Kidney (tissue), 13 donors: ENCODE measurements at regions not wholly inside any gene's neighbourhood (a gene's known extent, or its start where the extent isn't known, plus 50 kb on each side); places are given as distances from the start of the nearest gene placed in this dataset.

Experiments
- DNase-seq, 5 donors: peaks; one replicate each; pipeline ENCODE4 v3.0.0-alpha.2; 2013 to 2020
- FAIRE-seq: peaks from 2 replicates; lab custom pipeline; 2012; peaks lifted over from hg19 to GRCh38; lab: Jason Lieb, UNC
- H3K27ac ChIP-seq, 2 donors: one replicate each; pipeline ENCODE4 v1.7.0; 2013; ENCODE audit warnings: low read depth in 2 of 2, low read length in 2 of 2, inconsistent platforms in 1 of 2
- H3K27me3 ChIP-seq: one replicate; pipeline ENCODE4 v1.7.1; 2013; ENCODE audit warnings: low read length, inconsistent platforms; ENCODE audit not compliant: control insufficient read depth, insufficient read depth
- H3K36me3 ChIP-seq, 3 donors: one replicate each; pipeline versions ENCODE4 v1.7.0 to v1.7.1; 2013; ENCODE audit warnings: low read length in 3 of 3, control low read depth in 1 of 3, inconsistent platforms in 1 of 3; ENCODE audit not compliant: insufficient read depth in 3 of 3, control insufficient read depth in 2 of 3
- H3K4me1 ChIP-seq, 3 donors: one replicate each; pipeline versions ENCODE4 v1.7.0 to v1.7.1; 2013; ENCODE audit warnings: low read length in 3 of 3, inconsistent platforms in 1 of 3, low read depth in 1 of 3; ENCODE audit not compliant: control insufficient read depth in 2 of 3, insufficient read depth in 2 of 3
- H3K4me3 ChIP-seq, 3 donors: one replicate each; pipeline versions ENCODE4 v1.7.0 to v1.8.1; 2013; ENCODE audit warnings: low read length in 3 of 3, control low read depth in 1 of 3, inconsistent platforms in 1 of 3
- H3K9ac ChIP-seq, 3 donors: one replicate each; pipeline versions ENCODE4 v1.7.0 to v1.7.1; 2013; ENCODE audit warnings: low read length in 3 of 3, control low read depth in 1 of 3, inconsistent platforms in 1 of 3
- H3K9me3 ChIP-seq, 3 donors: one replicate each; pipeline versions ENCODE4 v1.7.0 to v1.7.1; 2013; ENCODE audit warnings: low read length in 3 of 3, control low read depth in 1 of 3, inconsistent platforms in 1 of 3; ENCODE audit not compliant: control insufficient read depth in 2 of 3, insufficient read depth in 1 of 3
- intact Hi-C: fragments of 100-400 bp; cut with DNase I; formaldehyde crosslinking; loops from one replicate; pipeline ENCODE4 v1.11.1; 2022
- TF ChIP-seq, protein P1 (sequence below): IDR thresholded peaks from 3 replicates; pipeline ENCODE4 v1.5.1; 2012; ENCODE audit warnings: mild to moderate bottlenecking, moderate library complexity, borderline replicate concordance; ENCODE audit not compliant: insufficient read depth; ENCODE audit errors: extremely low read depth
- donor health status: control.
- donor health status: control.
- donor health status: control.
- donor health status: control.
- donor health status: control.
- donor health status: DM: yes; HTN: yes; CAD: no.
- donor health status: Normal renal cell carcinoma (clear cell type).

DNA sequence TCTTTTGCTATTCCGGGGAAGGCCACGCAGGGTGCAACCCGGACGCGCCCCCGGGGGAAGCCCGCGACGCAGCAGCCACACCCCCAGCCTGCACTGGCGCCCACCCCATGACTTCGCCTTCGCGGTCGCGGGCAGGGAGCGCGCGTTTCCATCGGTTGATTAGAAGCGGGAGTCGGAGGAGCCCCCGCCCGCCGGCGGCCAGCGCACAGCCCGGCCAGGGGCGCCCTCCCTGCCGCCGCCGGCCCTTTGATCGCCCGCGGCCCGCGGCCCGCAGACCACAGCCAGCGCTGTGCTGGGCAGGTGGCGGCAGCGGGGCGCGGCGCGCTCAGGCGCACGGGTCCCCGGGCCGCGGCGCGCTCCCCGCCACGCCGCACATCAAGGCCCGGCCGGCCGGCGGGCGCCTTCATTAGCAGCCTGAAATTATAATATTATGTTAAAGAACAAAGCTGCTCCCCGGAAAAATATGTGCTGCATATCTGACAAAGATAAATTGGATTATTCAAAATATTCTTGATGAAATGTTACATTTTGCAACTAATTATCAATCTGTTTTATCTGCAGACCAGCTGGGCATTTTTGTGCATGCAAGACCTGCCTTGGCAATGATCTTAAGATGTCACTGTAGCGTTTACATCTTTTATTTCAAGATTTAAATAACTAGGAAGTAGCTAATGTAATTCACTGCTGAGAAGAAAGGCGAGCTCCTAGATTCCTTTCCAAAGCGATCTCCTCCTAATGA, 160.7 kb upstream of the MKI67 start:
- Histone ChIP-seq H3K9ac (no peak overlapping the region), H3K27ac (no peak overlapping the region), H3K4me1 (no peaks in the 10 kb centered on the region), H3K36me3 (no peaks in the 10 kb centered on the region), H3K27me3 (peaks cover 13% of the 10 kb centered on the region), H3K9me3 (peaks cover 0 to 18% (median 0%) of the 10 kb centered on the region in 3 donors), H3K4me3 (no peak overlapping the region)
- peak in 4 of 5 donors; percentile 27 to 47 (median 42) for DNase-seq
- FAIRE-seq: no peak
- TF ChIP-seq, protein P1, sequence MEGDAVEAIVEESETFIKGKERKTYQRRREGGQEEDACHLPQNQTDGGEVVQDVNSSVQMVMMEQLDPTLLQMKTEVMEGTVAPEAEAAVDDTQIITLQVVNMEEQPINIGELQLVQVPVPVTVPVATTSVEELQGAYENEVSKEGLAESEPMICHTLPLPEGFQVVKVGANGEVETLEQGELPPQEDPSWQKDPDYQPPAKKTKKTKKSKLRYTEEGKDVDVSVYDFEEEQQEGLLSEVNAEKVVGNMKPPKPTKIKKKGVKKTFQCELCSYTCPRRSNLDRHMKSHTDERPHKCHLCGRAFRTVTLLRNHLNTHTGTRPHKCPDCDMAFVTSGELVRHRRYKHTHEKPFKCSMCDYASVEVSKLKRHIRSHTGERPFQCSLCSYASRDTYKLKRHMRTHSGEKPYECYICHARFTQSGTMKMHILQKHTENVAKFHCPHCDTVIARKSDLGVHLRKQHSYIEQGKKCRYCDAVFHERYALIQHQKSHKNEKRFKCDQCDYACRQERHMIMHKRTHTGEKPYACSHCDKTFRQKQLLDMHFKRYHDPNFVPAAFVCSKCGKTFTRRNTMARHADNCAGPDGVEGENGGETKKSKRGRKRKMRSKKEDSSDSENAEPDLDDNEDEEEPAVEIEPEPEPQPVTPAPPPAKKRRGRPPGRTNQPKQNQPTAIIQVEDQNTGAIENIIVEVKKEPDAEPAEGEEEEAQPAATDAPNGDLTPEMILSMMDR: no peak
- intact Hi-C loops: no loop called here

DNA sequence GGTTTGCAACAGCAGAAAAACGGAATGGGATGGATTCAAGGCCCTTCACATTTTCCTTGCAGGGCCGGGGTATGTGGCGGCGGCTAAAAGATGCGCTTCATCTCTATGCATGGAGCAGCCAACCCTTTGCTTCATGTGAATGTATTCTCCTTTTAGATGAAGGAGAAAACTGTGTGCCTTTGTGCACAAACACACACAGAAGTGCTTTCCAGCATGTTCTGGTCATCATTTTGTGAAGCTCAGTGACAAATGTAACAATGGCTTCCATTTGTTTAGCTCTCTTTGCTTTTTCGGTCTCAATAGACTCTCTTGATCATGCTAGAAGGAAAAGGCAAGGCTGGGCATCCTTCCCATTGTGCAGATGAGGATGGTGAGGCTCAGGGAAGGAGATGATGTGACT, 161.7 kb upstream of the MKI67 start:
- TF ChIP-seq, protein P1: no peak
- Histone ChIP-seq H3K27ac (no peak overlapping the region), H3K9me3 (peaks cover 0 to 18% (median 0%) of the 10 kb centered on the region in 3 donors), H3K36me3 (no peaks in the 10 kb centered on the region), H3K4me1 (no peaks in the 10 kb centered on the region), H3K9ac (no peak overlapping the region), H3K4me3 (no peak overlapping the region), H3K27me3 (peaks cover 13% of the 10 kb centered on the region)
- FAIRE-seq: no peak
- no peak for DNase-seq
- intact Hi-C loops: no loop called here

DNA sequence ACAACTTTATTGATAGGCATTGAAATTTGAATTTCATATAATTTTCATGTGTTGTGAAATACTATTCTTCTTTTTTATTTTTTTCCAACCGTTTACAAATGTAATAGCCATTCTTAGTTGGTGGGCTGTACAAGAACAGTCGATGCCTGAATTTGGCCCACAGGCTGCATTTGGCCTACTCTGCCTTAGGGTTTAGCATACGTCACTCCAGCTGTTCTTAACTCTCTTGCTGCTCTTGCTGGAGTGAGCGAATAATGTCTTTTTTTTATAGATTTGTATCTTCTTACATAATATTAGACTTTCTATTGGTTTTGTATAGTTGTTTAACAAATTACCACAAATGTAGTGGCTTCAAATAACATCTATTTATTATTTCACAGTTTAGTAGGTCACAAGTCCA, 163.4 kb upstream of the MKI67 start:
- H3K4me3 ChIP-seq: no peak overlapping the region
- TF ChIP-seq, protein P1: no peak
- H3K9ac ChIP-seq: no peak overlapping the region
- H3K36me3 ChIP-seq: no peaks in the 10 kb centered on the region
- peaks cover 0 to 20% (median 0%) of the 10 kb centered on the region in 3 donors for H3K9me3 ChIP-seq
- DNase-seq (no peak), FAIRE-seq (no peak)
- no peaks in the 10 kb centered on the region for H3K4me1 ChIP-seq
- H3K27ac ChIP-seq: no peak overlapping the region
- intact Hi-C loops: no loop called here
- H3K27me3 ChIP-seq: peaks cover 13% of the 10 kb centered on the region
